Caco-2 (cell line): ENCODE measurements at regions not wholly inside any gene's neighbourhood (a gene's known extent, or its start where the extent isn't known, plus 50 kb on each side); places are given as distances from the start of the nearest gene placed in this dataset.

Experiments
- BruUV-seq: library from RNA; stranded (reverse); fragments of 400-500 nt; replicated peaks from 2 replicates; lab custom pipeline; 2021; lab: Mats Ljungman, UMichigan
- CTCF ChIA-PET: fragments of 300-600 bp; sonication (Branson Sonifier 250); formaldehyde crosslinking; loops from one replicate; lab custom pipeline; 2022; ENCODE audit warnings: antibody characterized with exemption; lab: Charles Lee
- POLR2A ChIA-PET: fragments of 300-600 bp; sonication (Branson Sonifier 250); formaldehyde crosslinking; loops from one replicate; lab custom pipeline; 2022; ENCODE audit warnings: antibody characterized with exemption; lab: Charles Lee
- DNase-seq, 2 experiments: peaks; one replicate each; pipeline versions ENCODE4 v3.0.0 to v3.0.0-alpha.2; 2020 to 2022
- H3K27me3 ChIP-seq: replicated peaks from 2 replicates; pipeline ENCODE4 v1.6.0; 2011; ENCODE audit warnings: low read length; ENCODE audit not compliant: control insufficient read depth, insufficient read depth
- H3K36me3 ChIP-seq: 2 replicates; pipeline ENCODE4 v1.5.1; 2011; ENCODE audit warnings: low read length; ENCODE audit not compliant: control insufficient read depth, insufficient read depth
- H3K4me1 ChIP-seq: fragments of 250-450 bp; sonication (Bioruptor Pico); 2 replicates; pipeline ENCODE4 v1.5.1; 2020; ENCODE audit warnings: mild to moderate bottlenecking
- H3K4me3 ChIP-seq: 2 replicates; pipeline ENCODE4 v1.5.1; 2011; ENCODE audit warnings: low read depth, mild to moderate bottlenecking, control low read depth, low read length
- H3K9me3 ChIP-seq: fragments of 250-450 bp; sonication (Bioruptor Pico); 2 replicates; pipeline ENCODE4 v1.5.1; 2020; ENCODE audit warnings: mild to moderate bottlenecking, moderate library complexity
- H3K27ac Mint-ChIP-seq: one replicate; pipeline ENCODE4 v1.8.0; 2022; ENCODE audit warnings: mixed read lengths; ENCODE audit not compliant: unreplicated experiment
- H3K27me3 Mint-ChIP-seq: one replicate; pipeline ENCODE4 v1.8.0; 2022; ENCODE audit warnings: mixed read lengths; ENCODE audit not compliant: insufficient read depth, unreplicated experiment
- H3K36me3 Mint-ChIP-seq: one replicate; pipeline ENCODE4 v1.8.0; 2022; ENCODE audit warnings: mild to moderate bottlenecking, mixed read lengths; ENCODE audit not compliant: insufficient read depth, unreplicated experiment
- H3K4me1 Mint-ChIP-seq: one replicate; pipeline ENCODE4 v1.8.0; 2022; ENCODE audit warnings: low read depth, mixed read lengths; ENCODE audit not compliant: unreplicated experiment
- H3K4me3 Mint-ChIP-seq: one replicate; pipeline ENCODE4 v1.8.0; 2022; ENCODE audit warnings: mild to moderate bottlenecking, moderate library complexity, mixed read lengths; ENCODE audit not compliant: unreplicated experiment
- H3K9me3 Mint-ChIP-seq: one replicate; pipeline ENCODE4 v1.8.0; 2022; ENCODE audit warnings: mixed read lengths; ENCODE audit not compliant: unreplicated experiment
- CTCF ChIP-seq, 2 experiments: fragments of 200-600 bp in 1 of 2; IDR thresholded peaks; 1 replicate in 1 of 2; 2 replicates in 1 of 2; pipeline versions ENCODE4 v1.5.1 to v1.8.0; 2011 to 2022; ENCODE audit warnings: antibody characterized with exemption in 1 of 2, control low read depth in 1 of 2, inconsistent platforms in 1 of 2, low read depth in 1 of 2, low read length in 1 of 2, mild to moderate bottlenecking in 1 of 2, moderate library complexity in 1 of 2; ENCODE audit not compliant: insufficient read depth in 1 of 2, severe bottlenecking in 1 of 2, unreplicated experiment in 1 of 2
- intact Hi-C: fragments of 100-400 bp; cut with micrococcal nuclease; formaldehyde crosslinking; loops from one replicate; pipeline ENCODE4 v1.10.0; 2022; ENCODE audit not compliant: unreplicated experiment

GRCh38 chr4:186948361-186949242, 224.9 kb upstream of the FAT1 start:
- TF ChIP-seq CTCF (IDR thresholded peaks at IDR 0.05; ENCODE audit: insufficient read depth in 1 of 2, low read depth in 1 of 2, low read length in 1 of 2, severe bottlenecking in 1 of 2, unreplicated experiment in 1 of 2), result peak; percentile 26 to 31
- H3K4me3 ChIP-seq, result no peak overlapping the region
- Mint-ChIP-seq H3K4me1 (peaks cover 5% of the 10 kb centered on the region), H3K9me3 (no peaks in the 10 kb centered on the region), H3K27ac (no peak overlapping the region), H3K4me3 (no peak overlapping the region), H3K27me3 (peaks cover 5% of the 10 kb centered on the region), H3K36me3 (no peaks in the 10 kb centered on the region)
- CTCF ChIA-PET, result interaction anchor here (0.5 kb wide), 1 partner anchor 468 kb away, joined by 5 read pairs; no protein-coding TSS in a partner anchor
- DNase-seq, result peak in 1 of 2 experiments; percentile 42
- intact Hi-C loops, result no loop called here
- POLR2A ChIA-PET, result no interaction called here
- H3K27me3 ChIP-seq, result no peaks in the 10 kb centered on the region
- no peaks in the 10 kb centered on the region for H3K36me3 ChIP-seq
- no peaks in the 10 kb centered on the region for H3K4me1 ChIP-seq
- no TSS peak for BruUV-seq
- H3K9me3 ChIP-seq, result no peaks in the 10 kb centered on the region

GRCh38 chr4:186949847-186950246, 226.2 kb upstream of the FAT1 start:
- H3K9me3 Mint-ChIP-seq, result no peaks in the 10 kb centered on the region
- Histone ChIP-seq H3K27me3 (no peaks in the 10 kb centered on the region), H3K9me3 (no peaks in the 10 kb centered on the region), H3K4me1 (no peaks in the 10 kb centered on the region), H3K36me3 (no peaks in the 10 kb centered on the region), H3K4me3 (no peak overlapping the region)
- peaks cover 5% of the 10 kb centered on the region for H3K27me3 Mint-ChIP-seq
- intact Hi-C loops, result no loop called here
- POLR2A ChIA-PET, result no interaction called here
- H3K27ac Mint-ChIP-seq, result no peak overlapping the region
- no peak for TF ChIP-seq CTCF (IDR thresholded peaks at IDR 0.05; ENCODE audit: insufficient read depth in 1 of 2, low read depth in 1 of 2, low read length in 1 of 2, severe bottlenecking in 1 of 2, unreplicated experiment in 1 of 2)
- H3K4me3 Mint-ChIP-seq, result no peak overlapping the region
- CTCF ChIA-PET, result no interaction called here
- H3K36me3 Mint-ChIP-seq, result no peaks in the 10 kb centered on the region
- peaks cover 5% of the 10 kb centered on the region for H3K4me1 Mint-ChIP-seq
- no peak for DNase-seq
- BruUV-seq, result no TSS peak

GRCh38 chr4:186952709-186953108, 229.1 kb upstream of the FAT1 start:
- intact Hi-C loops, result no loop called here
- Histone ChIP-seq H3K9me3 (no peaks in the 10 kb centered on the region), H3K27me3 (no peaks in the 10 kb centered on the region), H3K36me3 (no peaks in the 10 kb centered on the region), H3K4me3 (no peak overlapping the region), H3K4me1 (no peaks in the 10 kb centered on the region)
- no TSS peak for BruUV-seq
- Mint-ChIP-seq H3K36me3 (no peaks in the 10 kb centered on the region), H3K27ac (no peak overlapping the region), H3K9me3 (no peaks in the 10 kb centered on the region), H3K27me3 (peaks cover 5% of the 10 kb centered on the region), H3K4me3 (no peak overlapping the region), H3K4me1 (no peaks in the 10 kb centered on the region)
- ChIA-PET POLR2A (no interaction called here), CTCF (no interaction called here)
- no peak for DNase-seq
- TF ChIP-seq CTCF (IDR thresholded peaks at IDR 0.05; ENCODE audit: insufficient read depth in 1 of 2, low read depth in 1 of 2, low read length in 1 of 2, severe bottlenecking in 1 of 2, unreplicated experiment in 1 of 2), result no peak
